HAP-1 (cell line): ENCODE measurements at regions not wholly inside any gene's neighbourhood (a gene's known extent, or its start where the extent isn't known, plus 50 kb on each side); places are given as distances from the start of the nearest gene placed in this dataset.
"Not testable (repeated sequence)": the region's sequence is repeated elsewhere in the genome, so short reads cannot be mapped to it uniquely, and the experiment has no call there.

ENCODE experiments used
- DNase-seq, 2 experiments: peaks; one replicate each; pipeline ENCODE4 v3.0.0-alpha.2; 2016 to 2020; ENCODE audit warnings: low spot score in 2 of 2
- H3K27me3 ChIP-seq: fragments of 250-450 bp; sonication (Bioruptor Pico); 2 replicates; pipeline ENCODE4 v1.5.1; 2020; ENCODE audit warnings: low read depth, mild to moderate bottlenecking, moderate library complexity
- H3K36me3 ChIP-seq: fragments of 250-450 bp; sonication (Bioruptor Pico); replicated peaks from 2 replicates; pipeline ENCODE4 v1.5.1; 2020; ENCODE audit warnings: mild to moderate bottlenecking
- H3K4me1 ChIP-seq: fragments of 250-450 bp; sonication (Bioruptor Pico); 2 replicates; pipeline ENCODE4 v1.5.1; 2020; ENCODE audit warnings: mild to moderate bottlenecking
- H3K4me3 ChIP-seq: fragments of 250-450 bp; sonication (Bioruptor Pico); 2 replicates; pipeline ENCODE4 v1.5.1; 2020; ENCODE audit warnings: mild to moderate bottlenecking, moderate library complexity
- H3K9me3 ChIP-seq: fragments of 250-450 bp; sonication (Bioruptor Pico); 2 replicates; pipeline ENCODE4 v1.5.1; 2020; ENCODE audit warnings: mild to moderate bottlenecking, moderate library complexity
- in situ Hi-C: fragments of 300-500 bp; cut with MboI; formaldehyde crosslinking; loops from 3 replicates; pipeline ENCODE4 v1.14.3; 2020; ENCODE audit warnings: low sequenced_read_pairs, inconsistent platforms, mixed read lengths

GRCh38 chr9:21715408-21715807 lies 87.0 kb upstream of the MTAP start:
- H3K4me1 ChIP-seq = peaks cover 9% of the 10 kb centered on the region
- H3K27me3 ChIP-seq = peaks cover 25% of the 10 kb centered on the region
- no peak for DNase-seq
- H3K36me3 ChIP-seq = no peaks in the 10 kb centered on the region
- H3K4me3 ChIP-seq = no peak overlapping the region
- H3K9me3 ChIP-seq = no peaks in the 10 kb centered on the region
- in situ Hi-C loops = no loop called here

GRCh38 chr9:21720758-21721157 lies 81.7 kb upstream of the MTAP start:
- in situ Hi-C loops = no loop called here
- Histone ChIP-seq H3K4me3 (no peak overlapping the region), H3K4me1 (no peaks in the 10 kb centered on the region), H3K36me3 (no peaks in the 10 kb centered on the region), H3K9me3 (no peaks in the 10 kb centered on the region), H3K27me3 (peaks cover 41% of the 10 kb centered on the region)
- no peak for DNase-seq

- H3K36me3 ChIP-seq, H3K4me1 ChIP-seq, H3K4me3 ChIP-seq, H3K9me3 ChIP-seq, in situ Hi-C loops, DNase-seq: not testable (repeated sequence)
- H3K27me3 ChIP-seq = peaks cover 26% of the 10 kb centered on the region
These were observed 75.0 kb upstream of the MTAP start for GRCh38 chr9:21727411-21727810.

- H3K36me3 ChIP-seq = no peaks in the 10 kb centered on the region
- in situ Hi-C loops = no loop called here
- H3K4me1 ChIP-seq = 0 out of 2 replicates have a peak, but pooled peaks cover 2% of the 10 kb centered on the region
- H3K4me3 ChIP-seq = no peak overlapping the region
- peaks cover 26% of the 10 kb centered on the region for H3K27me3 ChIP-seq
- no peak for DNase-seq
- no peaks in the 10 kb centered on the region for H3K9me3 ChIP-seq
These were observed 73.7 kb upstream of the MTAP start for GRCh38 chr9:21728781-21729180.

GRCh38 chr9:21729648-21730047 lies 72.8 kb upstream of the MTAP start:
- DNase-seq = no peak
- peaks cover 20% of the 10 kb centered on the region for H3K27me3 ChIP-seq
- H3K9me3 ChIP-seq = no peaks in the 10 kb centered on the region
- H3K4me1 ChIP-seq = 0 out of 2 replicates have a peak, but pooled peaks cover 2% of the 10 kb centered on the region
- H3K36me3 ChIP-seq = no peaks in the 10 kb centered on the region
- no peak overlapping the region for H3K4me3 ChIP-seq
- in situ Hi-C loops = no loop called here

GRCh38 chr9:21730899-21731298 lies 71.5 kb upstream of the MTAP start:
- no peak overlapping the region for H3K4me3 ChIP-seq
- H3K9me3 ChIP-seq = no peaks in the 10 kb centered on the region
- peaks cover 12% of the 10 kb centered on the region; the same call in 1 of the 2 replicates for H3K27me3 ChIP-seq
- in situ Hi-C loops = no loop called here
- H3K4me1 ChIP-seq = 0 out of 2 replicates have a peak, but pooled peaks cover 2% of the 10 kb centered on the region
- DNase-seq = no peak
- H3K36me3 ChIP-seq = no peaks in the 10 kb centered on the region

- no peak for DNase-seq
- no peaks in the 10 kb centered on the region for H3K9me3 ChIP-seq
- no peaks in the 10 kb centered on the region for H3K36me3 ChIP-seq
- no peaks in the 10 kb centered on the region for H3K4me1 ChIP-seq
- no peak overlapping the region for H3K4me3 ChIP-seq
- peaks cover 3% of the 10 kb centered on the region; the same call in 1 of the 2 replicates for H3K27me3 ChIP-seq
- in situ Hi-C loops = no loop called here
These were observed 61.3 kb upstream of the MTAP start for GRCh38 chr9:21741151-21741550.

- no peak for DNase-seq
- Histone ChIP-seq H3K4me3 (no peak overlapping the region), H3K4me1 (no peaks in the 10 kb centered on the region), H3K9me3 (no peaks in the 10 kb centered on the region), H3K36me3 (no peaks in the 10 kb centered on the region), H3K27me3 (peaks cover 3% of the 10 kb centered on the region; the same call in 1 of the 2 replicates)
- in situ Hi-C loops = no loop called here
These were observed 58.1 kb upstream of the MTAP start for GRCh38 chr9:21744320-21744719.

- Histone ChIP-seq H3K4me3 (no peak overlapping the region), H3K36me3 (no peaks in the 10 kb centered on the region), H3K4me1 (no peaks in the 10 kb centered on the region), H3K9me3 (no peaks in the 10 kb centered on the region), H3K27me3 (no peaks in the 10 kb centered on the region; the same call in 1 of the 2 replicates)
- in situ Hi-C loops = no loop called here
- DNase-seq = no peak
These were observed 57.6 kb upstream of the MTAP start for GRCh38 chr9:21744841-21745240.

- in situ Hi-C loops = no loop called here
- peaks cover 6% of the 10 kb centered on the region for H3K4me1 ChIP-seq
- no peaks in the 10 kb centered on the region for H3K9me3 ChIP-seq
- H3K36me3 ChIP-seq = no peaks in the 10 kb centered on the region
- no peak overlapping the region for H3K4me3 ChIP-seq
- no peaks in the 10 kb centered on the region for H3K27me3 ChIP-seq
- no peak for DNase-seq
These were observed 55.9 kb upstream of the MTAP start for GRCh38 chr9:21746550-21746949.

- Histone ChIP-seq H3K4me1 (peaks cover 8% of the 10 kb centered on the region), H3K27me3 (no peaks in the 10 kb centered on the region), H3K36me3 (no peaks in the 10 kb centered on the region), H3K4me3 (no peak overlapping the region), H3K9me3 (no peaks in the 10 kb centered on the region)
- in situ Hi-C loops = no loop called here
- no peak for DNase-seq
These were observed 55.3 kb upstream of the MTAP start for GRCh38 chr9:21747175-21747574.

GRCh38 chr9:21750021-21750735 lies 52.3 kb upstream of the MTAP start:
- no peak for DNase-seq
- Histone ChIP-seq H3K27me3 (no peaks in the 10 kb centered on the region), H3K4me1 (peaks cover 33% of the 10 kb centered on the region), H3K4me3 (no peak overlapping the region), H3K9me3 (no peaks in the 10 kb centered on the region), H3K36me3 (no peaks in the 10 kb centered on the region)
- in situ Hi-C loops = no loop called here

GRCh38 chr9:21751998-21752397 lies 50.4 kb upstream of the MTAP start:
- Histone ChIP-seq H3K4me1 (peaks cover 33% of the 10 kb centered on the region), H3K9me3 (no peaks in the 10 kb centered on the region), H3K27me3 (no peaks in the 10 kb centered on the region), H3K4me3 (no peak overlapping the region), H3K36me3 (no peaks in the 10 kb centered on the region)
- peak; percentile 77 to 96 for DNase-seq
- in situ Hi-C loops = no loop called here
